ENCODE measurements at regions not wholly inside any gene's neighbourhood (a gene's known extent, or its start where the extent isn't known, plus 50 kb on each side); places are given as distances from the start of the nearest gene placed in this dataset.

DNA sequence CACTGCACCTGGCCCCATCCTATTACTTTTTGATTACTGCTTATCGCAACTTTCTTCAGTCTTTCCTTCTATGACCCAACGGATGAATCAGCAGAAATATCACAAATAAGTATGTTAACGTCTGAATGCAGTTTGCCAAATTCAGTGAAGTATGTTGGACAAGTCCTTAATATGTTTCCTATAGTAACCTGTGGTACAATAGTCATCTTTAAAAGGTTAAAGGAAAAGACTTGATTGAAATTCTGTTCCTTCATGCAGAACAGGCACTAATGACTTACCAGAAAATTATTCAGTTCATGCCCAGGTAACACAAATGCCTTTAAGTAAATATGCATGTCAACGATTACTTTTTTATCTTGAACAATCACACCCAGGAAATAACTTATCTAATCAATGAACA lies 242.6 kb downstream of the KCTD12 start:
- no peaks in the 10 kb centered on the region for H4K20me1 ChIP-seq (ENCODE audit: insufficient read depth)
- no peaks in the 10 kb centered on the region for H3K9me3 ChIP-seq
- no peaks in the 10 kb centered on the region; the same call in 1 of the 2 replicates for H3K27me3 ChIP-seq (ENCODE audit: insufficient read depth)
- CTCF ChIA-PET: no interaction called here
- H2AFZ ChIP-seq (ENCODE audit: low read depth): no peak overlapping the region
- no peak for TF ChIP-seq TAF1 (IDR thresholded peaks at IDR 0.05; ENCODE audit: borderline replicate concordance, low read depth, low read length)
- no peak for TF ChIP-seq MXI1 (IDR thresholded peaks at IDR 0.05; ENCODE audit: low read depth, low read length)
- TF ChIP-seq NRF1 (IDR thresholded peaks at IDR 0.05; ENCODE audit: low read depth, low read length): no peak
- no peak for TF ChIP-seq REST (IDR thresholded peaks at IDR 0.05; ENCODE audit: low read depth, low read length)
- no peak for TF ChIP-seq CTCF (IDR thresholded peaks at IDR 0.05)
- TF ChIP-seq, protein P1, sequence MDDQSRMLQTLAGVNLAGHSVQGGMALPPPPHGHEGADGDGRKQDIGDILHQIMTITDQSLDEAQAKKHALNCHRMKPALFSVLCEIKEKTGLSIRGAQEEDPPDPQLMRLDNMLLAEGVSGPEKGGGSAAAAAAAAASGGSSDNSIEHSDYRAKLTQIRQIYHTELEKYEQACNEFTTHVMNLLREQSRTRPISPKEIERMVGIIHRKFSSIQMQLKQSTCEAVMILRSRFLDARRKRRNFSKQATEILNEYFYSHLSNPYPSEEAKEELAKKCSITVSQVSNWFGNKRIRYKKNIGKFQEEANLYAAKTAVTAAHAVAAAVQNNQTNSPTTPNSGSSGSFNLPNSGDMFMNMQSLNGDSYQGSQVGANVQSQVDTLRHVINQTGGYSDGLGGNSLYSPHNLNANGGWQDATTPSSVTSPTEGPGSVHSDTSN (IDR thresholded peaks at IDR 0.05): no peak
- TF ChIP-seq FOSL2 (IDR thresholded peaks at IDR 0.05; ENCODE audit: borderline replicate concordance, low read depth): no peak
- no peak for TF ChIP-seq GATA2 (CRISPR knock-in tag; IDR thresholded peaks at IDR 0.05)
- TF ChIP-seq, protein P2, sequence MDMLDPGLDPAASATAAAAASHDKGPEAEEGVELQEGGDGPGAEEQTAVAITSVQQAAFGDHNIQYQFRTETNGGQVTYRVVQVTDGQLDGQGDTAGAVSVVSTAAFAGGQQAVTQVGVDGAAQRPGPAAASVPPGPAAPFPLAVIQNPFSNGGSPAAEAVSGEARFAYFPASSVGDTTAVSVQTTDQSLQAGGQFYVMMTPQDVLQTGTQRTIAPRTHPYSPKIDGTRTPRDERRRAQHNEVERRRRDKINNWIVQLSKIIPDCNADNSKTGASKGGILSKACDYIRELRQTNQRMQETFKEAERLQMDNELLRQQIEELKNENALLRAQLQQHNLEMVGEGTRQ (IDR thresholded peaks at IDR 0.05; ENCODE audit: borderline replicate concordance, low read depth, low read length): no peak
- no peak for TF ChIP-seq TCF12 (IDR thresholded peaks at IDR 0.05)
- TF ChIP-seq CHD2 (IDR thresholded peaks at IDR 0.05; ENCODE audit: low read length, partially characterized antibody): no peak
- no peak for TF ChIP-seq SIN3A (IDR thresholded peaks at IDR 0.05; ENCODE audit: borderline replicate concordance, low read depth, low read length)
- no peak for TF ChIP-seq MEF2A (IDR thresholded peaks at IDR 0.05; ENCODE audit: borderline replicate concordance, low read depth)
- TF ChIP-seq ZBTB33 (IDR thresholded peaks at IDR 0.05; ENCODE audit: borderline replicate concordance, low read depth): no peak
- no peak for TF ChIP-seq GABPA (IDR thresholded peaks at IDR 0.05; ENCODE audit: low read depth)
- TF ChIP-seq, protein P3, sequence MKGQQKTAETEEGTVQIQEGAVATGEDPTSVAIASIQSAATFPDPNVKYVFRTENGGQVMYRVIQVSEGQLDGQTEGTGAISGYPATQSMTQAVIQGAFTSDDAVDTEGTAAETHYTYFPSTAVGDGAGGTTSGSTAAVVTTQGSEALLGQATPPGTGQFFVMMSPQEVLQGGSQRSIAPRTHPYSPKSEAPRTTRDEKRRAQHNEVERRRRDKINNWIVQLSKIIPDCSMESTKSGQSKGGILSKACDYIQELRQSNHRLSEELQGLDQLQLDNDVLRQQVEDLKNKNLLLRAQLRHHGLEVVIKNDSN (IDR thresholded peaks at IDR 0.05; ENCODE audit: borderline replicate concordance, low read depth): no peak
- TF ChIP-seq, protein P4, sequence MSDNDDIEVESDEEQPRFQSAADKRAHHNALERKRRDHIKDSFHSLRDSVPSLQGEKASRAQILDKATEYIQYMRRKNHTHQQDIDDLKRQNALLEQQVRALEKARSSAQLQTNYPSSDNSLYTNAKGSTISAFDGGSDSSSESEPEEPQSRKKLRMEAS (IDR thresholded peaks at IDR 0.05; ENCODE audit: low read depth): no peak
- H3K79me2 ChIP-seq (ENCODE audit: insufficient read depth): no peaks in the 10 kb centered on the region
- no peak overlapping the region for H3K4me3 ChIP-seq (ENCODE audit: low read depth in 2 of 2, low read length in 1 of 2)
- 73% methylated on average over 4 of the region's 4 CpGs for WGBS (ENCODE audit: low lambda C conversion rate)
- DNase-seq: no peak
- no peaks in the 10 kb centered on the region for H3K9me2 ChIP-seq
- no peak overlapping the region for H3K9ac ChIP-seq
- no peak overlapping the region for H3K4me2 ChIP-seq
- POLR2A ChIA-PET: no interaction called here
- H3K27ac ChIP-seq (ENCODE audit: low read depth in 2 of 2, low read length in 1 of 2): no peak overlapping the region
- H3F3A ChIP-seq (replicated peaks; ENCODE audit: insufficient read depth): peaks cover 4% of the 10 kb centered on the region
- H3K36me3 ChIP-seq (replicated peaks in 1 of 2; ENCODE audit: control insufficient read depth in 1 of 2, insufficient read depth in 2 of 2, low read length in 1 of 2): no peaks in the 10 kb centered on the region
- no peaks in the 10 kb centered on the region; a peak in 2 of 4 replicates for H3K4me1 ChIP-seq (ENCODE audit: control insufficient read depth in 1 of 2, insufficient read depth in 2 of 2, low read depth in 1 of 2, low read length in 1 of 2)
